ENCODE measurements at regions not wholly inside any gene's neighbourhood (a gene's known extent, or its start where the extent isn't known, plus 50 kb on each side); places are given as distances from the start of the nearest gene placed in this dataset.
"Not testable (repeated sequence)": the region's sequence is repeated elsewhere in the genome, so short reads cannot be mapped to it uniquely, and the experiment has no call there.

DNA sequence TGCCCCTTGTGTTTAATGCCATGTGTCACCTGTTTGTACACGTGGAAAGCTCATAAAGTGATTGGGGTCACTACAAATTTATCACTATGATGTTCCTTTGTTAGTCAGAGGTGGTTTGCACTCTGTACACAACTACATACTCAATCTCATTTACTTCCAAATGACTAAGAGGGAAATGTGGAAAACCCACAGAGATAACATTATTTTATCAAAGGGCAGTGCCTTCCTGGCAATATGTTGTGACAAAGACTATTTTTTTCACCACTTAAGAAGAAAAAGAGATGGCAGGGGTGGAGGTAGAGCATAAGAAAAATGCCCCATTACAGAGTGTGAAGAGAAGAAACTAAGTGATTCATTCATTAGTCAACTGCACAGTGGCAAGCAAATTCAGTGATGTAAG, 1064.1 kb upstream of the FLRT2 start:
- H3K36me3 ChIP-seq = no peaks in the 10 kb centered on the region
- no peaks in the 10 kb centered on the region for H3K27me3 ChIP-seq
- no peaks in the 10 kb centered on the region for H3K4me1 ChIP-seq
- no peak for DNase-seq (ENCODE audit: low spot score in 2 of 2)
- no peak for TF ChIP-seq EP300 (IDR thresholded peaks at IDR 0.05)
- TF ChIP-seq POLR2A (IDR thresholded peaks at IDR 0.05) = no peak
- TF ChIP-seq, protein P1, sequence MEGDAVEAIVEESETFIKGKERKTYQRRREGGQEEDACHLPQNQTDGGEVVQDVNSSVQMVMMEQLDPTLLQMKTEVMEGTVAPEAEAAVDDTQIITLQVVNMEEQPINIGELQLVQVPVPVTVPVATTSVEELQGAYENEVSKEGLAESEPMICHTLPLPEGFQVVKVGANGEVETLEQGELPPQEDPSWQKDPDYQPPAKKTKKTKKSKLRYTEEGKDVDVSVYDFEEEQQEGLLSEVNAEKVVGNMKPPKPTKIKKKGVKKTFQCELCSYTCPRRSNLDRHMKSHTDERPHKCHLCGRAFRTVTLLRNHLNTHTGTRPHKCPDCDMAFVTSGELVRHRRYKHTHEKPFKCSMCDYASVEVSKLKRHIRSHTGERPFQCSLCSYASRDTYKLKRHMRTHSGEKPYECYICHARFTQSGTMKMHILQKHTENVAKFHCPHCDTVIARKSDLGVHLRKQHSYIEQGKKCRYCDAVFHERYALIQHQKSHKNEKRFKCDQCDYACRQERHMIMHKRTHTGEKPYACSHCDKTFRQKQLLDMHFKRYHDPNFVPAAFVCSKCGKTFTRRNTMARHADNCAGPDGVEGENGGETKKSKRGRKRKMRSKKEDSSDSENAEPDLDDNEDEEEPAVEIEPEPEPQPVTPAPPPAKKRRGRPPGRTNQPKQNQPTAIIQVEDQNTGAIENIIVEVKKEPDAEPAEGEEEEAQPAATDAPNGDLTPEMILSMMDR (IDR thresholded peaks at IDR 0.05) = no peak
- 56% methylated on average over 1 of the region's 1 CpG for WGBS
- no peak overlapping the region for H3K4me3 ChIP-seq
- H3K27ac ChIP-seq = no peak overlapping the region
- H3K9me3 ChIP-seq = no peaks in the 10 kb centered on the region

DNA sequence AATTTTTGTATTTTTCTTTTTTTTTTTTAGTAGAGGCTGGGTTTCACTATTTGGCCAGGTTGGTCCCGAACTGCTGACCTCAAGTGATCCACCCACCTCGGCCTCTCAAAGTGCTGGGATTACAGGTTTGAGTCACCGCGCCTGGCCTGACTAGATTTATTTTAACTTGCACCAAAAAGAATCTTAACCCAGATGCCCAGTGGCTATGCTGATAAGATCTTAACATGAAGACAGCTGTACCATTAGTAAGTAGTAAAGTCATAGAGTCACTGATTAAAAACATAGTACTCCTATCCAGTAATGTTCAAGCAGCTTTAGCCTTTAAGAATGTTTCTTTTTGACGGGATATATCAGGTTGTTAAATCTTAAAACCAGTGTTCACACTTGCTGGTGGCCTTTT, 1061.8 kb upstream of the FLRT2 start:
- TF ChIP-seq POLR2A (IDR thresholded peaks at IDR 0.05) (no peak), EP300 (IDR thresholded peaks at IDR 0.05) (no peak), POLR2AphosphoS5 (IDR thresholded peaks at IDR 0.05) (no peak)
- TF ChIP-seq, protein P1 (IDR thresholded peaks at IDR 0.05) = no peak
- Histone ChIP-seq H3K9me3 (no peaks in the 10 kb centered on the region), H3K27ac (no peak overlapping the region), H3K36me3 (no peaks in the 10 kb centered on the region), H3K27me3 (no peaks in the 10 kb centered on the region), H3K4me3 (no peak overlapping the region), H3K4me1 (no peaks in the 10 kb centered on the region)
- 38% methylated on average over 5 of the region's 5 CpGs for WGBS
- no peak for DNase-seq (ENCODE audit: low spot score in 2 of 2)

GRCh38 chr14:84477996-84478395, 1051.9 kb upstream of the FLRT2 start:
- no peaks in the 10 kb centered on the region for H3K9me3 ChIP-seq
- H3K27ac ChIP-seq = no peak overlapping the region
- TF ChIP-seq, protein P1 (IDR thresholded peaks at IDR 0.05) = no peak
- TF ChIP-seq EP300 (IDR thresholded peaks at IDR 0.05) (no peak), POLR2A (IDR thresholded peaks at IDR 0.05) (no peak)
- no peak for DNase-seq (ENCODE audit: low spot score in 2 of 2)
- no peaks in the 10 kb centered on the region for H3K27me3 ChIP-seq
- 84% methylated on average over 2 of the region's 2 CpGs for WGBS
- H3K4me1 ChIP-seq = no peaks in the 10 kb centered on the region
- no peak overlapping the region for H3K4me3 ChIP-seq
- H3K36me3 ChIP-seq = no peaks in the 10 kb centered on the region

GRCh38 chr14:84482256-84483071, 1047.5 kb upstream of the FLRT2 start:
- no peaks in the 10 kb centered on the region for H3K36me3 ChIP-seq
- 88% methylated on average over 5 of the region's 5 CpGs for WGBS
- no peak for TF ChIP-seq POLR2A (IDR thresholded peaks at IDR 0.05)
- TF ChIP-seq, protein P1 (IDR thresholded peaks at IDR 0.05) = no peak
- no peak for TF ChIP-seq EP300 (IDR thresholded peaks at IDR 0.05)
- no peak for TF ChIP-seq POLR2AphosphoS5 (IDR thresholded peaks at IDR 0.05)

DNA sequence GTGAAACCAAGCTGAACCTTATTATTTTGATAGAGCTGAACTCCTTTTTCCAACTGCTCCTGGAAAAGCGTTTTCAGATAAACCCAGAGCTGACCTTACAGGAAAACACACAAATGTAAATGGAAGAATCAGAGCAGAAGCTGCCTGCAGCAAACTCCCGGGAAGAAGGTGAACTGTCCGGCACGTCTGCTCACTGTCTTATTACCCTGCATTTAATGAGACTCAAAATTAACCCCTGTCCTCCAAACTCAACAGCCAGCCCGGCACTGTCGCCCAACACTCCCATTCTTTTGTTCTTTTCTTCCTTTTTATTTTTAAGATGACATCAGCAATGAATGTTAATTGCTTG, 1046.9 kb upstream of the FLRT2 start:
- no peaks in the 10 kb centered on the region for H3K9me3 ChIP-seq
- H3K27me3 ChIP-seq = no peaks in the 10 kb centered on the region
- TF ChIP-seq, protein P1 (IDR thresholded peaks at IDR 0.05) = no peak
- no peak for TF ChIP-seq POLR2AphosphoS5 (IDR thresholded peaks at IDR 0.05)
- no peak for TF ChIP-seq EP300 (IDR thresholded peaks at IDR 0.05)
- TF ChIP-seq POLR2A (IDR thresholded peaks at IDR 0.05) = no peak
- WGBS = 80% methylated on average over 6 of the region's 6 CpGs
- H3K27ac ChIP-seq = no peak overlapping the region
- no peak overlapping the region for H3K4me3 ChIP-seq
- no peaks in the 10 kb centered on the region for H3K36me3 ChIP-seq
- no peaks in the 10 kb centered on the region for H3K4me1 ChIP-seq
- no peak for DNase-seq (ENCODE audit: low spot score in 2 of 2)

More at GRCh38 chr14:84482256-84483071, 1047.5 kb upstream of the FLRT2 start:
- H3K27ac ChIP-seq = no peak overlapping the region
- no peak overlapping the region for H3K4me3 ChIP-seq
- H3K9me3 ChIP-seq = no peaks in the 10 kb centered on the region
- no peaks in the 10 kb centered on the region for H3K27me3 ChIP-seq
- no peak for DNase-seq (ENCODE audit: low spot score in 2 of 2)
- no peaks in the 10 kb centered on the region for H3K4me1 ChIP-seq

DNA sequence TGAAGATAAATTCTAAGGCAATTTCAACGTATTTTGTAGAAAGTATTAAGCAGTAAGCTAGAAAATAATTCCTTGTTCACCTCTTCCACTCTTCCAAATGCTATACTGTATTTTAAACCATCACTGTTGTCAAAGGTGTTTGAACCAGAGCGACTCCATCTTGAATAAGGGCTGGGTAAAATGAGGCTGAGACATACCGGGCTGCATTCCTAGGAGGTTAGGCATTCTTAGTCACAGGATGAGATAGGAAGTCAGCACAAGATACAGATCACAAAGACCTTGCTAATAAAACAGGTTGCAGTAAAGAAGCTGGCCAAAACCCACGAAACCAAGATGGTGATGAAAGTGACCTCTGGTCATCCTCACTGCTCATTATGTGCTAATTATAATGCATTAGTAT, 1045.7 kb upstream of the FLRT2 start:
- H3K36me3 ChIP-seq; H3K4me3 ChIP-seq; DNase-seq (ENCODE audit: low spot score in 2 of 2); H3K9me3 ChIP-seq; H3K27ac ChIP-seq; H3K4me1 ChIP-seq; H3K27me3 ChIP-seq: not testable (repeated sequence)
- 83% methylated on average over 4 of the region's 4 CpGs for WGBS
